OCI-LY3 (cell line): ENCODE measurements at regions not wholly inside any gene's neighbourhood (a gene's known extent, or its start where the extent isn't known, plus 50 kb on each side); places are given as distances from the start of the nearest gene placed in this dataset.

Experiments used
- CTCF ChIP-seq: fragments of 200-600, 300-600 bp; sonication (generic); IDR thresholded peaks from 2 replicates; pipeline ENCODE4 v1.5.1; 2014; ENCODE audit warnings: antibody characterized with exemption, low read length, low read depth
- EZH2phosphoT487 ChIP-seq: fragments of 200-600 bp; shearing (Covaris generic); IDR thresholded peaks from 2 replicates; pipeline ENCODE4 v1.6.1; 2018; ENCODE audit warnings: antibody characterized with exemption, mixed run types, low read depth

GRCh38 chr3:30078736-30079135 lies 527.7 kb upstream of the TGFBR2 start:
- TF ChIP-seq CTCF = no peak
- no peak for TF ChIP-seq EZH2phosphoT487
